ENCODE measurements at regions not wholly inside any gene's neighbourhood (a gene's known extent, or its start where the extent isn't known, plus 50 kb on each side); places are given as distances from the start of the nearest gene placed in this dataset.

DNA sequence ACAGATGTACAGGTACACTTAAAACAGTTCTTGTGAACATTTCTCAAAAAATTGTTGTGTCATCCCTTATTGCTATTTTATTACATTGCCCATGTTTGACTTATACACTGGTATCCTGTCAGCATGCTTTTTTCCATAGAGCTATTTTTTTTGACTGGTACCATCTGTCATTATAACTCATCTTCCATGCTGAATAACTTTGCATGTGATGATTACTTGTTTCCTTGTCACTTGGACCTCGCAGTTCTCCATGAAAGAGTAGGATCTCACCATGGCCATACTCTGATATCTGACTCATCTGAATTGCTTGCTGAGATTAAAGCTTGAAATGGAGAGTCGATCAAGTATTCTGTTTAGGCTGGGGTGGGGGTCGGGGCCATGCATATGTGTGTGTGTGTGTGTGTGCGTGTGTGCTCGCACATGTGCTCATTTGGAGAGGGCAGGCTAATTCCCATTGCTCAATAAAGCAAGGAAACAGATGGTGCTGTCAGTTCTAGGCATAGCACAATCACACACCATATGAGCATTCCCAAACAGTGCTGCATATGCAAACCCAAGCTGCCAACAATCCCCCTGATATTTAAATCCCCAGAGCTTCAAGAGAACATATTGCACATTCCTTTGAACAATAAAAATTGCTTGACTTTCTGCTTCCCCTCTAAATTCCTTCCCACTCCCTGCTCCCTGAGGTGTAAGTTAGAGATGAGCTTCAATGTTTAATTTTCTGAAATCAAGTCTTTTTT lies 62.9 kb downstream of the NHLRC3 start:
- DNase-seq (ENCODE audit: low read depth): no peak

DNA sequence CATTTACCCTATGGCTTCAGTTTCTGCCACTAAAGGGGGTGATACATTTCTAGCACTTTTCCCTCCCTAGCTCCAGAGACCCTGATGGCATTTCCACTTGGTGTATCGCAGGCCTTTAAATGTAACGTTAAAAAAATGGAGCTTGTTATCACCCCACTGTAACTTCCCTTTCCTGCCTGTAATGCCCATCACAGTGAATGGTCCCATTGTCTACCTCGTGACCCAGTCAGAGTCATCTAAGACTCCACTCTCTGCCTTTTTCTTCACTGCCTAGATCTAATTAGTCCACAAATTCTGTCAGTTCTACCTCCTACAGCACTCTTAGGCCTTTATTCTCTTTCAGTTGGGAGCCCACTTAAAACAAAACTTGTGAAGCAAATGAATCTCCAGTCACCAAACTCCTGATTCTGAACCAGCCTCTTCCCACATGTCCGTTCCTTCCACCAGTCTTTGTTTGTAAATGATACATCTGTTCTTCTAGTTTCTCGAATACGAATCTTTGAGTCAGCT lies 64.8 kb downstream of the NHLRC3 start:
- DNase-seq (ENCODE audit: low read depth): no peak

DNA sequence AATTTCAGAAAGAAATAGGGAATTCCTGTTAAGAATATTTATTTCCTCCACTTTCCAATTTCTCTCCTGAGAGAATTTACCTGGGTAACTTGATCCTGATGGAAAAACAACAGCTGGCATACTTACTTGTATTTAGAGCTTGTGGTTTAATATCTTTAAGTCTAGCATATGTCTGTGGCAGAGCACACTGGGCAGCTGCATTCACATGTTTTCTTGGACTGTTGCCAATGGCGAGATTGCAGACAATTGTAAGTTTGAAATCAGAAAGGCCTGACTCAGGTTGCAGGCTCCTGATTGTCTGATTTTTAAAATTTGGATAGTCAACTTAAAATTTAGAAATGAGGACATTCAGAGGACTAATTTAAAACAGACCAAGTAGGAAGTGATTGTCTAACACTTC lies 66.9 kb downstream of the NHLRC3 start:
- DNase-seq (ENCODE audit: low read depth): no peak

DNA sequence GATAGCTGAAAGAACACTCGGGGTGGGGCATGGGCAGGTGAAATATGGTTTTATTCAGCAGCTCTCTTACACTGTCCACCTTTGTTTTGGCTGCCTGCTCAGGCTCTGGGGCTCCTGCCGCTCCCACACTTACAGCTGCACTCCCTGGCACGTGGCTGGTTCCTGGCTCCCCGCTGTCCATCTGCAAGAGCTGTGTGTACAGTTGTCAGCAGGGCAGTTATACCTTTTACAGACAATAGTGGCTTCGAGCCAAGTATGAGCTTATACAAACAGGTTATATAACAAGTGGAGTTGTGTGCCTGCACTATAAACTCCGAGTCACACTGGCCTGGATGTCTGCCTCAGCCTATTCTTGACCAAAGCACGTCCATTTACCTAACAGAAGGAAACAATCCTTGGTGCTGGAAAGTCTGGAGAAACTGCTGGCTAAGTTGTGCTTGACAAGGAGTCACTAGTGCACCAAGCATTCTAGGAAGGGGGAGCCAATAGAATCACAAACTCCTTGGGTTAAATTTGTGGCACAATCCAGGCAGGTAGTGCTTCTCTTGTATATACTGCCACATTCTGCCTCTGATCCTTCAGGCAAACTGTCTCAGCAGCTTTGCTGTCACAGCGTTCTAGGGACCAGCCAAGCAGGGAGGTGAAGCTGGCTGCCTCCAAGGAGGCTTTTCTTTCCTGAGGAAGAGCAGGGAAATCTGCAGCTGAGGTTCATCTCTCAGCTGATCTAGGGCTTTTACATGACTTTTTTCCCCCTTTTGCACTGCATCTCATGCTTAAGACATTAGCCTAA lies 68.2 kb downstream of the NHLRC3 start:
- no peak for DNase-seq (ENCODE audit: low read depth)

DNA sequence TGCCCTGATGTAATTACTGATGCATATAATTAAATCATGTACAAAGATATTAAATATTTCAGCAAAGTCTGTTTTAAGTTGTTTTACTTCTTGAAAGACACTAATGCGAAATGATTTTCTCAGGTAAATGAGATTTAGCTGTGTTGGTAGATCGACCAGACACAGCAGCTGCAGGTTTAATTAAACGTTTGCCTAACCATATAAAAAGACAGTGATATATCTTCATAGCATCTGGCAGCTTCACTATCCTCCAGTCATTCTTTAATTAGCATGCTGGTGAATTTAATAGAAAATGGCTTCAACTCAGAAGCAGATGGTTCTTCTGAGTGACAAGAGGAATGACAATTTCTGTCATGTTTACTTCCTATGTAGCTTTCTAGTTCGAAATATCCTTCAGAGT lies 69.3 kb downstream of the NHLRC3 start:
- DNase-seq (ENCODE audit: low read depth): no peak

DNA sequence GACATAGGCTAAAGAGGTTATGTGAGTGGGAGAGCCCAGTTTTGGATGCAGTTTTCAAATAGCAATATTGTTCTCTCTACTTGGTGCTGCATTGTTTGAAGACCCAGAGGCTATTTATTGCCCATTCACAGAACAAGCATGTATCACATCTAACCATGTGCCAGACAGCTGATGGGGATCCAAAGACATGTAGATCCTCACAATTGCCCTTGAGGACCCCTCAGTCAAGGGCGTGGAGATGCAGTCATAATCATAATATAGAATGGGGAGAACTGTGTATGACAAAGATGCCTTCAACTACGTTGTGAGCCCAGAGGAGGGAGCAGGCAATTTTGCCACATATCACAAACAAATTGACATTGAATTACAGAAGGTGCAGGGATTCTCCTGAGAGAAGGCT lies 70.5 kb downstream of the NHLRC3 start:
- no peak for DNase-seq (ENCODE audit: low read depth)

DNA sequence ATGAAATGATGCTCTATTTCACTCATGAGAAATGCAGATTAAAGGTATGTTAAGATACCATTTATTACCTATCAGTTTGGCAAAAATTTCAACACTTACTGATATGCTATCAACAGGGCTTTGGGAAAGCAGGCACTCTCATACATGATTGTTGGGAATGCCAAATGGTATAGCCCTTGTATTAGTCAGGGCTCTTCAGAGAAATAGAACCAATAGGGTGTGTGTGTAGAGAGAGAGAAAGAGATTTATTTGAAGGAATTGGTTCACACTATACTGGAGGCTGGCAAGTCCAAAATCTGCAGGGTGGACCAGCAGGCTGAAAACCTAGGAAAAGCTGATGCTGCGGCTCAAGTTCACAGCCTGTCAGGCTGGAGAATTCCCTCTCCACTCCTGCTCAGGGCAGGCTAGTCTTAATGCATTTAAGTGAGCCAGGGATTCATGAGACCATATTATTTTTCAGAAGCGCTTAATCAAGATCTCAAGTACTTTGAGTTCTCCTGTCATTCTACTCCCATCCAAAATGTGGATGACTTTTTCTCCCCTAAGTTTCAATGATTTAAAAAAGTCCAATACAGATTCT lies 72.4 kb downstream of the NHLRC3 start:
- no peak for DNase-seq (ENCODE audit: low read depth)

DNA sequence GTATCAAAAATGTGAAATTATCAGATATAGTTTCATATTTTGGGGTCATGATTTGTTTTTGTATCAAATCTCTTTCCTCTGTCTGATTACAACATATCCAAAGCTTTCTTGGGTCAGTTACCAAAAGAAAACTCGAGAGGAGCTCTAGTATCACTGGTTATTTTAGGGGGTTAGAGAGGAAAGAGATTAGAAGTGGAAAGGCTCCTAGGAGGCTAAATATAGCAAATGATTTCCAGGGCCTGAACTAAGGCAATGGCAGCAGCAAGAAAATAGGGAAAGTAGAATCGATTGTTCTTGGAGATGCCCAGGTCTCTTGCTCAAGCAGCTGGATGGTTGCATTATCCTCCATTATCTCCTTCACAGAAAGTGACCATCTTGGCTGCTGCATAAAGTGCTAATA lies 72.9 kb downstream of the NHLRC3 start:
- DNase-seq (ENCODE audit: low read depth): no peak

DNA sequence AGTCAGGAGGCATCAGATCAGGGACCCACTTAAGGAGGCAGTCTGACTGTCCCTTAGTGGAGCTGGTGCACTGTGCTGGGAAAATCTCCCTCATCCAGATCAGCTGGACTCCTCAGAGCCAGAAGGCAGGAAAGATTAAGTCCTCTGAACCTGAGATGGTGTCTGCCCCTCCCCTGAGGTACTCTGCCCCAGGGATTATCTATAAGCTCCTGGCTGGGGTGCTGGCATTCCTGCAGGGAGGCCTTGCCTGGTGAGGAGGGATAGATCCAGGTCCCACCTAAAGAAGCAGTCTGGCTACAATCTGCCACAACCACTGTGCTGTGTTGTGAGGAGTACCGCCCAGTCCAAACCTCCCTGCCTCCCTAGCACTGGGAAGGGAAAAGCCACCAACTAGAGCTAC lies 81.2 kb downstream of the NHLRC3 start:
- DNase-seq (ENCODE audit: low read depth): no peak

DNA sequence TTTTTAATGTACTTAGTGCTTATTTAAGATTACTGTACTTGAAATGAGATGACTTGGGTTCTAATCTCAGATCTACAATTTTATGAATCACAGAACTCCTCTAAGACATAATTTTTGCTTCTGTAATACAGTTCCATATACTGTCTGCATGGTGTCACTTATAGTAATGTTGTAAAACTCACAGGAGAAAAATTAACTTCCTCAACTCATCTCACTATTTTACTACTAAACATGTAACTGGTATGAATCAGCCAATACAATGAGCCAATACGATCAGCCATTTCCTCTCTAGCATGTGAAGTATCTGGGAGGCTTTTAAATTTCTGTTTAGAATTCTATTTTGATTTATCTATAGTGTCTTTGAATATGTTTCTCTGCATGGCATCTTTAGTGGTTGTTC lies 85.3 kb downstream of the NHLRC3 start:
- no peak for DNase-seq (ENCODE audit: low read depth)

DNA sequence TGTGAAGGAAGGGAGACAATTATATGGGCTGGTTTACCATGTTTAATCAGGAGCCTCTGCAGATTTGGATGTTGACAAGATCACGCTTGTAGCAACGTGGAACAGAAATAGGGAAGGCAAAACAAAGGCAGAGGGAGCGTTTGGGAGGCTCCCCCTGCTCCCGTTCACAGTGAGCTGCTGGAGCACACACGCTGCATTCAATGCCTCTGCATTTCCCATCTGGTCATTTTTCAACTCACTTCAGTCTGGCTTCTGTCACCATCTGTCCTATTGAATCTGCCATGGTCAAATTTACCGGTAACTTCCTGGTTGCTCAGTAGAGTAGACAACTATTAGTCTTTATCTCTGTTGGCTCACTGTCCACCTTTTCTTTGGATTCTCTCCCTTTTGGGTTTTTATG lies 91.0 kb downstream of the NHLRC3 start:
- DNase-seq (ENCODE audit: low read depth): no peak

DNA sequence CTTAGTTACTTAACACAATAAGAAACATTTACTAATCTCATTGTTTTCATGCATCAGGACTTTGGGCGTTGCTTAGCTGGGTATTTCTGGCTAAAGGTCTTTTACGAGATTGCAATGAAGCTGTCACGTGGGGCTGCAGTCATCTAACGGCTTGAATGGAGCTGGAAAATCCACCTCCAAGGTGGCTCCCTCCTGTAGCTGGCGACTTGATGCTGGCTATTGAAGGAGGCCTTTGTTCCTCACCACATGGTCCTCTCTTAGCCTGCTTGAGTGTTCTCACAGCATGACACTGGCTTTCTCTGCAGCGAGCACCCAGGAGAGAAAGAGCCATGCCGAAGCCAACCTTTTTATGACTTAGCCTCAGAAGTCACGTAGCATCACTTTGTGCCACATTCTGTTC lies 92.0 kb downstream of the NHLRC3 start:
- DNase-seq (ENCODE audit: low read depth): no peak

DNA sequence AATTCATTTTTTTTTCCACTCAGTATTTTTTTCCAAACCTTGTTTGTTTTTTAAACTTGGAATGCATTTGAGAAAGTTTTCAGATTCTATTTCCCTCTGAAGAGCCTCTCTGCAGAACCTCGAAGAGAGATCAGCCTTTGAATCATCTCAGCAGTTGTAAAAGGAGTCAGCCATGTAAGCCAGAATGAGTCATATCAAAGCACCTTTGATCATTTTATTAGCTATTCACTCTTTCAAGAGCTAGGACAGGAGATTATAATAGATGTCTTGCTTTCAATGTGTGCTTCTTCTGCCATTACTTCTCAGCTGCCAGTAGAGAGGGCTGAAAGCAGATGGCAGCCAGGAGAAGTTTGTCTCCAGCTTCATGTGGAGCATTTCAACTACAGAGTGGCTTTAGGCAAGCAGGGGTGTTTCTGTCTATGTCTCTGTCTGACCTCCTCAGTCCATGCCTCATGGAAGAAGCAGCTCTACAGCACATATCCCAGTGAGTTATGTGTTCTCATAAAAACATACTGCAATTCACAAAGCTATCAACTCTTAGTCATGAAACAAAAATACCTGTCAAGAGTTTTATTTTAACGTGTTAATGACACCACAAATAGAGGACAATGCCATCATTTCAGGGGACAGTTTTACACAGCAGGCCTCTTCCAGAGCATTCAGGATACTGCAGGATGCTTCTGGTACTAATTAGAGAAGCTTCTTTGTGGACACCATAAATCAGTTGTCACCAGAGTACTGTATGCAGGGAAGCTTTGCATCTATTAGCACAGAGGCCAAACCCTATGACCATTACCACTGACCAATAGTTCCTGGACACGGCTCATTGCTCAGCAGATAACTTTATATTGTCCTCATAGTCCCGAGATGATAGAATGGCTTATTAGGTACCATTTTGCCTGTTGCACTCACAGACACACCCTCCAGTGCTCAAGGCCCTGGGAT lies 94.3 kb downstream of the NHLRC3 start:
- DNase-seq (ENCODE audit: low read depth): peak; percentile 75

DNA sequence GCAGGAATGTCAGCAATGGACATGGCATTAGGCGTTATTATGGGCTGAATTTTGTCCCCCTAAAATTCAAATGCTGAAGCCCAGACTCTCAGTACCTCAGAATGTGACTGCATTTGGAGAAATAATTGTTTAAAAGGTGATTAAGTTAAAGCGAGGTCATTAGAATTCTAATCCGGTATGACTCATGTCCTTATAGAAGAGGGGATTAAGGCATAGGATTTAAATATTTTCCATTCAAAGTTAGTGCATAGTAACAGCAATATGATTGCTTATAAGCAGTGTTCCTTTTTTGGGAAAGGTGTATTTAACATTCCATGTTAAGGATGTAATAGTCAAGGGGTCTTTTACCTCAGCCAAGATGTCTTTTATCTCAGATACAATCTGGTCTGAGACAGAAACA lies 95.5 kb downstream of the NHLRC3 start:
- DNase-seq (ENCODE audit: low read depth): no peak

DNA sequence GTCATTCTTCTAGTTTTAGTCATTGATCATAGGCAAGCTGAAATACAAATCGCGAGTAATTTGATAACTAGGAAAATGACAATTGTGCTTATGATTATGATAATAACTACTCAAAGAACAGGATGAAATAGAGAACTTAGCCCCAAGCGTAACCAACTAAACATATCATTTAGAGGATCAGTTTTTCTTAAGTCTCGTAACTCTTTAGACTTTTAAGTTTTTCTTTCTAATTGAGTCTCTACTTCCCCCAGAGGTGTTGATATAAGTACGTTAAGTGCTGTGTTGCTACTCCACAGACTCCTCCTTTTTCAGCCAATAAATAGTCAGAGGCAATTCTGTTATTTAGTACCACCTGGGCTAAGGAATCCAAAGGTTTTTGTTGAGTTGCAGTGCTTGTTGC lies 96.3 kb downstream of the NHLRC3 start:
- no peak for DNase-seq (ENCODE audit: low read depth)

DNA sequence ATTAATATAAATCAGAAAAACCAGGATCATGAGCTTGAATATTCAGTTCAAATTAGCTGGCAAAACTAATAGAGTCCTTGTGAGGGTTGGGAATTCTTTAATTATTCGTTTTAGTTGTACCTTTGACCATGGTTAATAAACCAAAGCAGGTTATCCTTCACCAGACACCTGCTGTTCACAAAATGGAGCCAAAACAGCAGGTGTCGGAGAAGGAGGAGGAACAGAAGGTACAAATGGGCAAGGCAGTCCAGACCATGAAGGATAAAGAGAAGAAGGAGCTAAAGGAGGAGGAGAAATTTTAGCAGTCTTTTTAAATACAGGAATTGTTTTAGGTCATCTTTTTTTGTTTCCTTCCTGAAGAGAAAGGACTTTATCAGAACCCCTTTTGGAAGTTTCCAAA lies 106.1 kb downstream of the NHLRC3 start:
- DNase-seq (ENCODE audit: low read depth): no peak

DNA sequence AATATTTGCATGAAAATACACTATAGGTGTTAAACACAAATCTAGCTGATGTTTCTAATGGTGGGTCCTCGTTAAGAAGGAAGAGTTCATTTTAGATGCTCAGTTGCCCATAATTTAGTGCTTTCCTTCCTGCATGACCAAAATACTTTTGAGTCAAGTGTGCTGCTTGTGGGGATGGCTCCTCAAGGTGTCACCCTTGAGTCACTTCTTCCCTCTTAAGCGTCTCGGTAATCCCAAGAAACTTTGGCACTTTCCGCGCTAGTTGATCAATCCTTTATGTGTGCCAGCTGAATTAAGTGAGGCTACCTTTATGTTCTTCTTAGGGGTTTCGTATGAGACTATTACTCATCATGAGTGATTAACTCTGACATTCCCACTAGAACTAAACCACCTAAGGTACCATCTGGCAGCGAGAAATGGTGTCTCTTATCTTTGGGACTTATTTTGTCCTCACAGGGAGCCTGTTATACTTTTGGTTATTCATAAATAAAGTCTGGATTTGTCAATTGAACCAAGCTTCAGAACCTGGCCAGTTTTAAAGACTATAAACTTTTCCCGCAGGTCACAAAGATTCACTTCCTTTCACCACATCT lies 106.8 kb downstream of the NHLRC3 start:
- DNase-seq (ENCODE audit: low read depth): peak; percentile 71

DNA sequence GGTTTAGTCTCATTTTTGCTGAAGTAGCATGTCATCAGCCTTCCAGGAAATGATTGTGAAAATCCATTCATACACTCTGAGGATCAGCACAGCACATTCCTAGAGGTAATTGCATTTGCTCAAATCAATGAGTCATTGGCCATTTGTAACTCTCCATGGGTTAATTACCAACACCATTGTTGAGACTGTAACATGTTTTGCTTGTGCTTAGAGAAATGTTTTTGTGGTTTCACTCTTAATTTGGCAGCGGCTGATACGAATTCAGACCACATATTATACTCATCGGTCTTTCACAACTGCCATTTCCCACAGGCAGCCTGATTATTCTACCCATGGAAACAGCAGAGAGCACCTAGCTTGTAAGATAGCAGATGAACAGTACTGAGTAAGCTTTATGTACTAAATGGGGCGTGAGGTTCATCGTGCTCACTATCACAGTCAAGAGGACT lies 110.3 kb downstream of the NHLRC3 start:
- peak; percentile 100 for DNase-seq (ENCODE audit: low read depth)

DNA sequence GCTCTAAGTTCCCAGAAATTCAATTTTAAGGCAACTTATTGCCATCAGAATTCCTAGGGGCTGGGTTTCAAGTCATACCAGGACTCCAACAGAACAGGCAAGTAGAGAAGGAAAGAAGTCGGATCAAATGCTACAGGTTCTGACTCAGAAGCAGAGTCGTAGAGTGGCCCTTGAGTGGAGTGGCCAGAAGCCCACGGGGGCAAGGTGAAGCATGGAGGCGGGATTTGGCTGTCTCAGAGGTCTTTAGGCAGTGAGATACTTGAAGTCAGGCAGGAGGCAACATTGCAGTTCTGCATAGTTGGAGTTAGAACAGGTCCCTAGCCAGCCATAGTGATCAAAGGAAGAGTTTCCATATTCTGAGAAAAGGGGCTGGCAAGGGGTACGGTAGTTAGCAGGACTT lies 111.6 kb downstream of the NHLRC3 start:
- DNase-seq (ENCODE audit: low read depth): no peak

DNA sequence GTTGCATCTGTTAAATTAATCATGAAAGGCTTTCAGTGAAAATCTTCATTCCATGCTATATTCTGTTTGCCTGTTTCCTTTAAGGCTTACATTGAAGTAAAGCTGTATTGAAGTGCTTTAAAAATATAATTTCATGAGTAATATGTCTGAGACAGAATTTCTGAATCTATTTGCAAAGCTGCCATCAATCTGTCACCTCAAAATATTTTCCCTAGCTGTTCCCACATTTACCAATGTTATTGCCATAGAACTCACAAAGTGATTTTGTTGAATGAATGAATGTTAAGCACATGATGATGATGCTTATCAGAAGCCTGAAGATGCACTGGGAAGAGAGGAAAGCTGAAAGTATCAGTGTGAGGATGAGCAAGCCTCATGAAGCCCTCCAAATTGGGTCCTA lies 115.8 kb downstream of the NHLRC3 start:
- DNase-seq (ENCODE audit: low read depth): no peak

DNA sequence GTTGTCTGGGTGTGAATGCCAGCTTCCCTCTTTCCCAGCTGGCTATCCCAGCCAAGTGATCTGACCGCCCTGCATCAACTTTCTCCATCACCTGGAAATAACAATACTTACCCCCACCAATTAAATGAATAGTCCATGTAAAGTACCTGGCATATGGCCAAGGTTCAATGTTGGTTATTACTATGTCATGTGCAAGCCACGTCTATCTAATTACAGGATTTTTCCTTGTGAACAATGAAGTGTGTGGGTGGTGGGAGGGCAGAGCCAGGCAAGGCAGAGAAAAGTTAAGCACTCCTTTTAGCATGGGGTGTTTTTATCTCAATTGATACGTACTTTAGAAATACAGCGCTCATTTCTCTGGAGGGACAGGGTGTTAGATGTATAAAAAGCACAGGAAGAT lies 121.1 kb downstream of the NHLRC3 start:
- DNase-seq (ENCODE audit: low read depth): peak; percentile 49

Data from renal cortical epithelial cell (primary cell).